Loucy (cell line): ENCODE measurements at regions not wholly inside any gene's neighbourhood (a gene's known extent, or its start where the extent isn't known, plus 50 kb on each side); places are given as distances from the start of the nearest gene placed in this dataset.

ENCODE experiments used
- H2AFZ ChIP-seq: fragments of 200-600 bp; sonication (generic); 2 replicates; pipeline ENCODE4 v1.6.0; 2016; ENCODE audit warnings: antibody characterized with exemption, mild to moderate bottlenecking, low read length, moderate library complexity
- H3F3A ChIP-seq: fragments of 200-600 bp; 2 replicates; pipeline ENCODE4 v1.6.0; 2016; ENCODE audit warnings: antibody characterized with exemption, low read depth, mild to moderate bottlenecking
- H3K27me3 ChIP-seq: fragments of 200-600 bp; sonication (generic); 2 replicates; pipeline ENCODE4 v1.6.1; 2014; ENCODE audit warnings: low read length, mild to moderate bottlenecking; ENCODE audit not compliant: insufficient read depth, poor library complexity, severe bottlenecking
- H3K36me3 ChIP-seq: fragments of 200-600 bp; sonication (generic); 2 replicates; pipeline ENCODE4 v1.6.1; 2016; ENCODE audit warnings: low read length; ENCODE audit not compliant: insufficient read depth
- H3K4me1 ChIP-seq: fragments of 200-600 bp; sonication (generic); 2 replicates; pipeline ENCODE4 v1.5.1; 2014; ENCODE audit warnings: low read length, mild to moderate bottlenecking; ENCODE audit not compliant: insufficient read depth, poor library complexity, severe bottlenecking
- H3K4me2 ChIP-seq: fragments of 200-600 bp; sonication (generic); 2 replicates; pipeline ENCODE4 v1.6.0; 2014; ENCODE audit warnings: antibody characterized with exemption, low read length, low read depth, mild to moderate bottlenecking; ENCODE audit not compliant: poor library complexity, severe bottlenecking
- H3K4me3 ChIP-seq: fragments of 200-600 bp; sonication (generic); 2 replicates; pipeline ENCODE4 v1.5.1; 2014; ENCODE audit warnings: low read length, mild to moderate bottlenecking, mixed read lengths; ENCODE audit not compliant: poor library complexity, severe bottlenecking
- H3K79me2 ChIP-seq: fragments of 200-600 bp; sonication (generic); 2 replicates; pipeline ENCODE4 v1.6.1; 2014; ENCODE audit warnings: low read length; ENCODE audit not compliant: insufficient read depth
- H3K9ac ChIP-seq: fragments of 200-600 bp; sonication (generic); 2 replicates; pipeline ENCODE4 v1.6.0; 2014; ENCODE audit warnings: mild to moderate bottlenecking, low read depth, low read length, moderate library complexity; ENCODE audit not compliant: poor library complexity, severe bottlenecking
- H3K9me2 ChIP-seq: fragments of 200-600 bp; sonication (generic); replicated peaks from 2 replicates; pipeline ENCODE4 v1.6.1; 2016; ENCODE audit warnings: low read depth, low read length, mixed read lengths
- H3K9me3 ChIP-seq: fragments of 200-600 bp; sonication (generic); 2 replicates; pipeline ENCODE4 v1.6.1; 2014; ENCODE audit warnings: mild to moderate bottlenecking, antibody characterized with exemption, low read length, low read depth; ENCODE audit not compliant: insufficient read depth
- H4K20me1 ChIP-seq: fragments of 200-600 bp; sonication (generic); 2 replicates; pipeline ENCODE4 v1.6.0; 2014; ENCODE audit warnings: antibody characterized with exemption, low read length, mild to moderate bottlenecking; ENCODE audit not compliant: insufficient read depth, poor library complexity, severe bottlenecking
- EZH2phosphoT487 ChIP-seq: fragments of 200-600 bp; IDR thresholded peaks from 2 replicates; pipeline ENCODE4 v1.6.1; 2018; ENCODE audit warnings: antibody characterized with exemption, mild to moderate bottlenecking, moderate library complexity, borderline replicate concordance
- TF ChIP-seq, protein P1 (sequence below): fragments of 200-600 bp; sonication (generic); conservative IDR thresholded peaks from 2 replicates; pipeline ENCODE4 v1.5.1; 2014; ENCODE audit warnings: mild to moderate bottlenecking, antibody characterized with exemption, low read length

- H3K4me2 ChIP-seq: no peak overlapping the region
- H3K27me3 ChIP-seq: peaks cover 27% of the 10 kb centered on the region
- H3F3A ChIP-seq: no peaks in the 10 kb centered on the region
- no peak overlapping the region for H3K4me3 ChIP-seq
- H4K20me1 ChIP-seq: no peaks in the 10 kb centered on the region
- H3K79me2 ChIP-seq: no peaks in the 10 kb centered on the region
- H2AFZ ChIP-seq: no peak overlapping the region
- TF ChIP-seq, protein P1, sequence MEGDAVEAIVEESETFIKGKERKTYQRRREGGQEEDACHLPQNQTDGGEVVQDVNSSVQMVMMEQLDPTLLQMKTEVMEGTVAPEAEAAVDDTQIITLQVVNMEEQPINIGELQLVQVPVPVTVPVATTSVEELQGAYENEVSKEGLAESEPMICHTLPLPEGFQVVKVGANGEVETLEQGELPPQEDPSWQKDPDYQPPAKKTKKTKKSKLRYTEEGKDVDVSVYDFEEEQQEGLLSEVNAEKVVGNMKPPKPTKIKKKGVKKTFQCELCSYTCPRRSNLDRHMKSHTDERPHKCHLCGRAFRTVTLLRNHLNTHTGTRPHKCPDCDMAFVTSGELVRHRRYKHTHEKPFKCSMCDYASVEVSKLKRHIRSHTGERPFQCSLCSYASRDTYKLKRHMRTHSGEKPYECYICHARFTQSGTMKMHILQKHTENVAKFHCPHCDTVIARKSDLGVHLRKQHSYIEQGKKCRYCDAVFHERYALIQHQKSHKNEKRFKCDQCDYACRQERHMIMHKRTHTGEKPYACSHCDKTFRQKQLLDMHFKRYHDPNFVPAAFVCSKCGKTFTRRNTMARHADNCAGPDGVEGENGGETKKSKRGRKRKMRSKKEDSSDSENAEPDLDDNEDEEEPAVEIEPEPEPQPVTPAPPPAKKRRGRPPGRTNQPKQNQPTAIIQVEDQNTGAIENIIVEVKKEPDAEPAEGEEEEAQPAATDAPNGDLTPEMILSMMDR: no peak
- no peak for TF ChIP-seq EZH2phosphoT487
- no peaks in the 10 kb centered on the region for H3K4me1 ChIP-seq
- H3K9ac ChIP-seq: no peak overlapping the region
- no peaks in the 10 kb centered on the region for H3K36me3 ChIP-seq
- no peaks in the 10 kb centered on the region for H3K9me3 ChIP-seq
- H3K9me2 ChIP-seq: no peaks in the 10 kb centered on the region
These were observed 91.3 kb upstream of the BET1 start for GRCh38 chr7:94095316-94096009.

GRCh38 chr7:94099679-94100078, 95.5 kb upstream of the BET1 start:
- H3K9ac ChIP-seq: no peak overlapping the region
- no peaks in the 10 kb centered on the region for H3K4me1 ChIP-seq
- no peaks in the 10 kb centered on the region for H4K20me1 ChIP-seq
- TF ChIP-seq, protein P1: no peak
- TF ChIP-seq EZH2phosphoT487: no peak
- no peaks in the 10 kb centered on the region for H3K9me3 ChIP-seq
- no peak overlapping the region for H3K4me2 ChIP-seq
- no peaks in the 10 kb centered on the region for H3K79me2 ChIP-seq
- no peak overlapping the region for H3K4me3 ChIP-seq
- peaks cover 2% of the 10 kb centered on the region for H3K27me3 ChIP-seq
- H3K9me2 ChIP-seq: no peaks in the 10 kb centered on the region
- no peak overlapping the region for H2AFZ ChIP-seq
- H3F3A ChIP-seq: no peaks in the 10 kb centered on the region
- no peaks in the 10 kb centered on the region for H3K36me3 ChIP-seq

- H3K36me3 ChIP-seq: no peaks in the 10 kb centered on the region
- no peaks in the 10 kb centered on the region for H3K4me1 ChIP-seq
- H2AFZ ChIP-seq: no peak overlapping the region
- H3K9me3 ChIP-seq: no peaks in the 10 kb centered on the region
- H4K20me1 ChIP-seq: no peaks in the 10 kb centered on the region
- TF ChIP-seq, protein P1: no peak
- no peak for TF ChIP-seq EZH2phosphoT487
- no peaks in the 10 kb centered on the region for H3K9me2 ChIP-seq
- no peaks in the 10 kb centered on the region for H3K79me2 ChIP-seq
- H3K4me3 ChIP-seq: no peak overlapping the region
- H3F3A ChIP-seq: no peaks in the 10 kb centered on the region
- H3K27me3 ChIP-seq: no peaks in the 10 kb centered on the region
- H3K4me2 ChIP-seq: no peak overlapping the region
- no peak overlapping the region for H3K9ac ChIP-seq
These were observed 96.7 kb upstream of the BET1 start for GRCh38 chr7:94100723-94101345.
